Activated CD4-positive, CD25-positive, alpha-beta regulatory T cell treated with anti-CD3 and anti-CD28 coated beads, Interleukin-2, amount 50 U/mL, for 24 hours (primary cell): ENCODE measurements at regions not wholly inside any gene's neighbourhood (a gene's known extent, or its start where the extent isn't known, plus 50 kb on each side); places are given as distances from the start of the nearest gene placed in this dataset.

Source experiments
- ATAC-seq, 2 donors: fragments of 150-1000 bp; cut with Tn5 transposase; one replicate each; pipeline ENCODE4 v1.10.0; 2021; ENCODE audit warnings: mild to moderate bottlenecking in 1 of 2, moderate library complexity in 1 of 2

DNA sequence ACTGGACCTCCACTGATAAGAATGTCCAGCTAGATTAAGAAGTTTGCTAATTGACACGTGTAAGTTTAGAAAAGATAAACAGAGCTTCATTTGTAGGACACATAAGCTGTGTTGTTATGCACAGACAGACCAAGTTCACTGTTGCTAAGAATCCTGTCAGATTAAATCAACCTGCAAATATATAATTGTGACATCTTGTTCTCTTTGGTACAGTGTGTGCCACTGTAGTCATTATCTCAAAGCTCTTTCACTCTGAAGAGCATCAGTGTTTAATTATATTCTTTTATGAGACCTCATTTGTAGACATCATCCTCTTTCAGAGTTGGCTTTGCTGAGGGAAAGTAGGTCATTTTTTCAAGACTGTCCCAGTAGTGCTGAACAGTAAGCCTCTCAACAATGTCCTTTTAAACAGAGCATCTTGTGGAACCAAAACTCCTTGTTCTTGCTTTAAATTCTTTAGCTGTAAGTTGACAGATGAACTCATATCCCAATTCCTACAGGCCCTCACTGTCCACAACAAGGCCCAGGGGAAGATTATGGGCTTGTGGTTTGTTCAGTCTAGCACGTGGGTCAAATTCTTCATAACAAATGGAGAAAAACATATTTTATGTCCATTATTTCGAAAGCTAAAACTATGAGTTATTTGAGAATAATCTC, 252.4 kb downstream of the HDGFL1 start:
- no peak for ATAC-seq

DNA sequence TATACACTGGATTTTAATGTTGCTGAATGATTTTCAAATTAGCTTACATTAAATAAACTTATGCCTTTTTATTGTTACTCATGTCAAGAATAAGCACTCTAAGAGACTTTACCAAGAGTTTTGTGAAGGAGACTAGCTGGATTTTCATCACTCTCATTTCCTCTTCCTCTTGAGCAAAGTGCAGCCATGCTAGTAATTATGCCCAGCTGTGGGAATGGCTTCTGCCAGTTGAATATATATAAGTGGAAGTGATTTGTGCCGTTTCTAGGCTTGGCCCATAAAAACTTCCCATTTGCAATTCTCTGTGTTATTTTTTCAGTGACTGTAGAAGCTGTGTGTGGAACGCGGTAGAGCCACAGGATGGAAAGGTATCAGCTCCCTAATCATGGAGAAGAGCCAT, 255.8 kb downstream of the HDGFL1 start:
- no peak for ATAC-seq

DNA sequence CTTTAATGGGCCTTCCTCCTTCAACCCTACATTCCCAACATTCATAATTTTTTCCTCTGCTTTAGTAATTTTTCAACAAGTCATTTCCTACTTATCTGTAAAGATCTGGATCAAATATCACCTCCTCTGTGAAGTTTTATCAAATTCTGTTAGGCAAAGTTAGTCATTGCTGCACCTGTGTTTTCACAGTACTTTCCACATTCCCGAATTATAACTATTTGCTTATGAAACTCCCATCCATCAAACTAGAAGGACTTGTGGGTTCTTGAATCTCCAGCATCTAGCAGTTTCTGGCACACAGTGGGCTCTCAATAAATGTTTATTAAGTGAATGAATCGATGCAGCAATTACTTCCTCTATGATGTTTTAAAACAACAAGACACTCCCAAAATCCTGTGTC, 257.6 kb downstream of the HDGFL1 start:
- no peak for ATAC-seq

DNA sequence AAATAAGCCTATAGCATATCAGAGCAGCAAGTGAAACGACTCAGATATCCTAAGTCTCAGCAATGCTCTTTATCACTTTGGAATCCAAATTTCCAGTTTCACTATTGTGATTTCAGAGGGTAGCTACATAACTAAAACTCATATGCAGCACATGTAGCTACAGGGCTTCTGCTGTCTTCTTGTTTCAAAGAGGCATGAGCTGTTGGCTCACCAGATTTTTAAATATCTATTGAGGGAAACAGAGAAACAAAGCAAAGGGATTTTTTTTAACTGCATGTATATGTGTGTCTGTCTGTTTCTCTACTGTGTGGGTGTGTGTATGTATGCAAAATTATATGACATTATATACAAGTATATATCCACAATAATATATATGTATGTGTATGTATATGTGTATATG, 258.4 kb downstream of the HDGFL1 start:
- no peak for ATAC-seq

DNA sequence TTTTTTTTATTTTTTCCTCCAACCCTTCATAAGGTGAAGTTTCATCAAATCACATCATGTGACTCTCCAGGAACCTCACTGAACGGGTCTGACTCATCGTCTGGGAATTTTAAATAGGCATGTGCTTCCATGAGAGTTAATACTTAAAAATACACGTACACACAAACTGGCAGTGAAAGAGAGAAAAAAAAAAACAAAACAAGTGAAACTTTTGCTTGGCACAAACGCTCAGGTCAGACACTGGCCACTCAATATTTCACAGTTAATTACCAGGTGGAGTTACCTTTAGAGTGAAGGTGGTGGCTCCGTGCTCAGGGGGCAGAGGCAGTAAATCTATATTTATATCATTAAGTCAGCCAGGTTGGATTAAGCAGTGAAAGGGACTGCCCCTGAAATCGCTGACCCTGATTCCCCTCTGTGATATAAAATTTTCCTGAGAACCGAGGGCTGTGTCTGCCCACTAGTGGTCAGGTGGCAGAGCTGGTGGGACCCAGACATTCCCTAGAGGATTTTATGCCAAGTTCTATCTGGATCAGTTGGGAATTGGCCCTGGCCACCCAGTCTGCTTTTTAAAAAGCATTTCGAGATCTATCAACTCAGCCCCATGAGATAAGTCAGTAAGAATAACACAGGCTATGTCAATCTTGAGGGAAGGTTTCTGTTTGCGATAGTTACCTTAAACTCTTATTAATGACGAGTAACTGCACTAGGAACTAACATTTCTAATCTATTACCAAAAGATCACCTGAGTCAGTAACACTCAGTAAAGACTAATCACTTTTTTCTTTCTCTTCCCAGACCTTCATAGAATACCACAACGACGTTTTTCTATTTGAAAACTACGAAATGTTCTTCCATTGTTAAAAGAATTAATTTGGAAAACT, 259.1 kb downstream of the HDGFL1 start:
- no peak for ATAC-seq

DNA sequence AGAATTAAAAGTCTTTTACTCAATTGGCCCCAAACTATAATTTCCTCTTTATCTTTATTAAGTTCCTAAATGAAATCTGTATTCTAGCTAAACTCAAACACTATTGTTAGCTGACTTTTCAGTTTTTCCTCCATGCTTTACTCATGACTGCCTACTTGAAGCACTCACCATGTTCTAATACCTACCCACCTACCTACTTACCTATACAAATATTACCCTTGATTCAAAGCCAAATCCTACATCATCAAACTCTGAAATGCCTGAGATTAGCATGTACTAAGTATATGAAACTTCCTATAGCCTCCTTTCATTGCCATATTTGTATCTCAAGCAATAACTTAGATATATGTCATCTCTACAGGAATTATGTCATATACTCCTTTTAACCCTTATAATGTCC, 259.7 kb downstream of the HDGFL1 start:
- ATAC-seq, result no peak

DNA sequence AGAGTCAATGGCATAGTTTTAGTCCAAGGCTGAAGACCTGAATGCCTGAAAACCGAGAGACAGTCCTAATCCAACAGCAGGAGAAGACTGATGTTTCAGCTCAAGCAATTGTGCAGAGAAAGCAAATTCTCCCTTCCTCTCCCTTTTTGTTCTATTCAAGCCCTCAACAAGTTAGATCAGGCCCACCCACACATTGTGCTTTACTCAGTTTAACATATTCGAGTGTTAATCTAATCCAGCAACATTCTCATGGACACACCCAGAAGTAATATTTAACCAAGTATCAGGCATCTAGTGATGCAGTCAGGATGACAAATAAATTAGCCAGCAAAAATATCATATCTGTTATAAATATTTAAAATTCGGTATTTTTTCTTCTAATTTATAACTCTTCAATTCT, 261.1 kb downstream of the HDGFL1 start:
- no peak for ATAC-seq

DNA sequence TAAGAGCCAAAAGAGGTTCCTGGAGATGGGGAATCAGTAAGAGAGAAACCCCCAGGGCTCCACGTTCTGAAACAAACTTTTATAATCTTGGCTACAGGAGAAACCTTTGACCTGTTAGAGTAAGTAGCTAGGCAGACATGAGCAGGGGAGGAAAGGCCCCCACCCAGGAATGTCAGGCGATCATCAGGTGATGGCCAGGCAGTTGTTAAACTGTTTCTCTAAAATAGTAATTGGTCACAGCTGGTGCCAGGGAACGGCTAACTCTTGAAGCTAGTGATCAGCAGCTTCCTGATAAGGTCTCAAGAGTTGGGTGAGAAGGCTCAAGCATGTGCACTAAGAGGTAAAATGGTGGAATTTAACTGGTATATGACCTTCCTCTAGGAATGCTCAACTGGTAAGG, 263.8 kb downstream of the HDGFL1 start:
- ATAC-seq, result no peak

DNA sequence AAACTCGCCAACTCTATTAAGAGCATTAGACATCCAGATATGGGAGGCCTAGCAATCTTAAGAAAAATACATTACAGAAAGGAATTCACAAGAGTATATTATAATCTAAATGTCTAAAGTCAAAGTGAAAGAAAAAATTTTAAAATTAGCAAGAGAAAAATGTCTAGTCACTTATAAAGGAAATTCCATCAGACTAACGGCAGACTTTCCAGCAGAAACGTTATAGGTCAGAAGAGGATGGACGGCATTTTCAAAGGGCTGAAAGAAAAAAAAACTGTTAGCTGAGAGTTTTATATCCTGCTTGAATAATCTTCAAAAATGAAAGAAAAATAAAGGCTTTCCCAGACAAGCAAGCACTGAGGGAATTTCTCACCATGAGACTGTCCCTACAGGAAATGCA, 269.0 kb downstream of the HDGFL1 start:
- no peak for ATAC-seq

DNA sequence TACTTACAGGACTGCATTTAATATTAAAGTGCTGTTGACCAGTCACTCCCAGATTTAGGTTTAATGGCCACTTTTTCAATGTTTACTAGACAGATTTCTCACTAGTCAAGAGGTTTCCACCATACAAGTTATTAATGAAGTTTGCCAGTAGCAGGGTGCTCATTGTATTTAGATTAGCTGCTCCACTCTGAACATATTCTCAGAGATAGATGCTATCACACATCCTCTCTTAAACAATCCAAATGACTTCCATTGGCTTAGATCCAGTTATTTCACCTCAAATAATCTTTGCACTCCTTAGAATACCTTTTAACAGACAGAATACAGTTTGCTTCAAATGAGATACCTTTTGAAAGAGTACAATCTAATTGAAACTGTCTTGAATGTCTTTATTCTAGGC, 276.1 kb downstream of the HDGFL1 start:
- ATAC-seq, result no peak

DNA sequence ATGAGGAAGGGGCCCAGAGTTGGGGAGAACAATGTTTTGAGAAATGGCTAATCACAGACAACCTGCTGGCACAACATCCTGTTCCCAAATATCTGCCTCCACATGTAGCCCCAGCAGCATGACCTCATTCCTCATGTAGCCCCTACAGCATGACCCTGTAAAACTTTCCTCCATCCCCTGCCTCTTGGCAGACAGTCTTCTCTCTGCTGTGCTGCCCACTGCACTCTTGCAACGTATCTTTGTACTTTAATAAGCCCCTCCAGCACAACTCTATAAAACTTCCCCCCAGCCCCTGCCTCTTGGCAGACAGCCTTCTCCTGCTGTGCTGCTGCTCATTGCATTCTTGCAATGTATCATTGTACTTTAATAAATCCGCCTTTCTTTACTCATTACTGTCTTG, 278.8 kb downstream of the HDGFL1 start:
- ATAC-seq, result no peak

DNA sequence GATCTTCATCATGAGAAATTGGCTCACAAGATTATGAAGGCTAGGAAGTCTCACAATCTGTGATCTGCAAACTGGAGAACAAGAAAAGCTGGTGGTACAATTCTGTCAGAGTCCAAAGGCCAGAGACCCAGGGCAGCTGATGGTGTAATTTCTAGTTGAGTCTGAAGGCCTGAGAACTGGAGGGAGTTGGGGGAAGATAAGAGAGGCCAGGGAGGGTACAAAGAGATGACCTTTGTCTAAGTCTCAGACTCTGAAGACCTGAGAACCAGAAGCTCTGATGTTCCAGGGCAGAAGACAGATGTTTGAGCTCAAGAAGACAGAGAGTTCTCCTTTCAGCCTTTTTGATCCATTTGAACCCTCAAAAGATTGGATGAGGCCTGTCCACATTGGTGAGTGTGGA, 280.6 kb downstream of the HDGFL1 start:
- no peak for ATAC-seq

DNA sequence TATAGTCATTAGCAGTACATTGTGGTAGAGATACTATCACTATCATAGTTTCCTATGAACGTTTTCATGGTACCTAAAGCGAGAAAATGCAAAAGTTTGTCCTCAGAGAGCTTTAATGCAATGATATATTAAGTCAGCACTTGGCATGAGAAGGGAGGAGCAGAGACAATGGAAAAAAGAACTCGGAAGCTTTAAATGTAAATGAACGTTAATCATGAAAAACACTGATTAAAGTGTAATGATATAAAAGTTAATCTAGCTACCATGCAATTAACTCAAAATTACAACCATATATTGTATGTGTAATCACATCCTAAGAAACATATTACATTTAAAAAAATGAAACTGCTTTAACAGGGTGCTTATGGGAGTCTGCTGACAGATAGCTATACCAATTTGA, 282.7 kb downstream of the HDGFL1 start:
- ATAC-seq, result no peak

DNA sequence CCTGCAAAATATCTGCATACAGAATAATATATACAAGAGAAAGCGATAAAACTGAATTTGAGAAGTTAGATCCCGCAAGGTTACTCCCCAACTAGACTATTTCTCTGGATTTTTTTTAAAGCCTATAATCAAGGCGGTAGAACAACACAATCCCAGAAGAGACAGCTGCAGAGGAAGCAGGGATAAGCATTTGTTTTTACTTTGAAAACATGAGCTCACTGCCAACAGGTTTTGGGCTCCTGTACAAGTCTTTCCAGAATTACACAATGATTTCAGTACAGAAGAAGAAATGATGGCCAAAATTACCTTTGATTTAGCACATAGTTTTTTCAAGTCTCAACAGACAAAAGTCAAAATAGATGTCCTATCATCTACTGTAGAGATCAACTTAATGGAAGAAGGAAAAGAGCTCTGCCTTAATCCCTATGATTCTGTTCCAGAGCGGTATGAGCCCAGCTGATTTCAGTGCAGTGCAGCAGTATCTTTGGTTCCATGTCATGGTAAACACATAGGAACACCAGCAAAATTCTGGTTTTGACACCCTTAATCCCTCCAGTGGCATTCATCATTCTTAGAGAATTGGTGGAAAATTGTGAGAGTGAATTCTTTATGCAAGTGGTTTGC, 304.3 kb downstream of the HDGFL1 start:
- no peak for ATAC-seq

DNA sequence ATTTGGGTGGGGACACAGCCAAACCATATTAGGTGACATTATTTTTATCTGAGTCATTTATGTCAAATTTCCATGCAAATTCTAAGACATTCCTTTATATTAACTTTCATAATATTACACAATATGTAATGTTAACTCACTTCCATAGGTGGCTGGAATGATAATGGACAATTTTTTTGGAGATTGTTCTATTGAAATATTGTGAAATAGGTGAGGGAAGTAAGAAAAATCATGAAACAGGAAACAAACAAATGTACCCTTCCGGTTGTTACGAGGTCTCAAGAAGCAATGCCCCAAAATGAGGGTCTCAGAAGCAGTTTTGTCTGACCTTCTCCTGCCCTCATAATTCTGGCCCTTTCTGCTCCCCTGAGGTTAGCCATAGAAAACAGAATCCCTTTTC, 306.5 kb downstream of the HDGFL1 start:
- ATAC-seq, result no peak

DNA sequence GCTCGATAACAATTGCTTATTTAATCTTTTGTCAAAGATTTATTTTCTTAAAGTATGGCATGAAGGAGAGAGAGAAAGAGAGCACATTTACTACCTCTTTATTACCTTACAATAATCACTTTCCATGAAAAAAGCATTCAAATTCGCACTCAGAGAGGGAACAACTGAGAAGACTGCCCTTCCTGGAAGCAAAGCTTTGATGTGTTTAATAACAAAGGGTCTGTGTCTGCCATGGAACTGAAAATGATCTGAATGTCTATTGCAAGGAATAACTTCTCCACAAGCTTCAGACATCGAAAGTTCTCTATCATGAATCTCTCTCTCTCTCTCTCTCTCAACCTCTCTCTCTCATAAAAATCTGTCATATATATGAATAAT, 308.9 kb downstream of the HDGFL1 start:
- no peak for ATAC-seq

DNA sequence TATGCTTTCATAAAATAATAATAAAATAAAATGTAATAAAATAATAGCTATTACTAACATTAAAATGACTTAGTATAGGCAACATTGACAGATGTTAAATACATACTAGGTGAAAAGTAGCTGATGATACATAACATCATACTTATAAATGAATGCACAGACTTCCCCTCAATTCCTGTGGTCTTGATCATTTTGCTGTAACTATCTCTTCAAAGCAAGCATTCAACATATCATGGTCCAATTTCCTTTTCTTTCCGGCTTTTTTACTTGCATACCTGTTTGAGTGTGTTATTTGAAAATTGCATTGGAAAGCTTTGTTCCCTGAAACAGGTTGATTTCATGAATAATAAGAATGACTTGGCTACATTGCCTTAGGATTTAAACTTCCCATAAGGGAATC, 309.3 kb downstream of the HDGFL1 start:
- ATAC-seq, result no peak

DNA sequence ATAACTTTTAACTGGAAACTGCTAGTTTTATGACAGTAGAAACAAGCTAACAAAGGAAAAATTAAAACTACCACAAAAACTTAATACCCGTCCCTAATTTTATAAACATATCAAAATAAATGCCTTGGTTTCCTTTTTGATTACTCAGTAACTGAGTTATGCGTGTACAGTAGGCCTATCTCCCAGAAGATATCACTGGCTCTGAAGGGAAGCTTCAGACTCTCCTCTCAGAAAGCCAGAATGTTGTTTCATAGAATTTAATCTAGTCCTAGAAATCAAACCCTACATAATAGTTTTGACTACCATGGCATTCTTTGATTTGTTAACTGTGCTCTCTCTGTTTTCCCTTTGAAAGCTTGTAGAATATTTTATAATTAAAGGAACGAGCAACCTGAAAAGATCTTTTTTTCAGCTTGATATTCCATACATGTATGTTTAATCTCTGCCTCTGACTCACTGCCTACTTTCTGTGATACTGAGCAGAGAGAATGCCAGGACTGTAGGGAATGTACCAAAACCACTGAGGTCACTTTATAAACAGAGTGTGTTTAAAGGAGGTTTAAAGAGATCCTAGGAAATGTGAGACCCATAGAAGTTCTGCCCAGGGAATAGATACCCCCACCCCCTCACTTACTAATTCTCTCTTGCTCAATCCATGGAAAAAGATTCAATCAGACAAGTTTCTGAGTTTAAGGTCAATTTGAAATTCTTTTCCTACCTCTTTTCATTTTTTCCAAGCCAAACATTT, 311.5 kb downstream of the HDGFL1 start:
- ATAC-seq, result no peak

DNA sequence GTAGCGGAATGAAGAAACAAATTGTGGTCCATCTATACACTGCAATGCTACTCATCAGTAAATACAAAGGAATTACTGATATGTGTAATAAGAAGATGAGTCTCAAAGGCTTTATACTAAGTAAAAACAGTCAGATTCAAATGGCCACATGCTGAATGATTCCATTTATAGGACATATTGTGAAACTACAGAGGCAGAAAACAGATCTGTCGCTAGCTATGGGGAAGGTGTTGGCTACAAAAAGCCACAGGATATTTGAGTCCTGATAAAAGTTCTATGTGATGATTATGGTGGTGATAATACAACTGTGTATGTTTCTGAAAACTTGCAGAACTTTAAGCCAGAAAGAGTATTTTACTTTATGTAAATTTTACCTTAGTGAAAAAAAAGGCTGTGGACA, 313.2 kb downstream of the HDGFL1 start:
- ATAC-seq, result no peak

DNA sequence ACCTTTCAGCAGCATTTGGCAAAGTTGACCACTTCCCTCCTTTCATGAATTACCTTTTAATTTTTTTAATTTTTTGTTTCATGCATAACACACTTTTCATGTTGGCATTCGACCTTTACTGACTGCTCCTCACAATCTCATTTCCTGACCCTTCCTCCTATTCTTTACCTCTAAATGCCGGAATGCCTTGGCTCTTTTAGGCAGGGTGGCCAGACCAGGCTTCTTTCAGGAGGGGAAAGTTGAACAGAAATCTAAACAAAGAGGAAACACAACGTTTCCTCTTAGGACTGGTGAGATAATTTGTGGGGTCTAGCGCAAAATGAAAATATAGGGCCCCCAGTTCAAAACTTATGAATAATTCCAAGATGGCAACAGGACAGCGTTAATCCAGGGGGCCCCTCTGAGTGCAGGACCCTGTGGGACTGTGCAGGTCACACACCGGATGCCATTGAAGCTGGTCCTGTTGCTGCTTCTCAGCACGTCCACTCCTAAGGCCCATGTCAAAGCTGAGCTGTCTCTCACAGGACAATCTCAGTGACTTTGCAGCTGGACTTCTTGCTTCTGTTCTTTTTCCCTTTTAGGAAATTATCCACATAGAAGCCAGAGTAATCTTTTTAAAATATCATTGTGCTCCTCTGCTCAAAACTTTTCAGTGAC, 313.8 kb downstream of the HDGFL1 start:
- no peak for ATAC-seq

DNA sequence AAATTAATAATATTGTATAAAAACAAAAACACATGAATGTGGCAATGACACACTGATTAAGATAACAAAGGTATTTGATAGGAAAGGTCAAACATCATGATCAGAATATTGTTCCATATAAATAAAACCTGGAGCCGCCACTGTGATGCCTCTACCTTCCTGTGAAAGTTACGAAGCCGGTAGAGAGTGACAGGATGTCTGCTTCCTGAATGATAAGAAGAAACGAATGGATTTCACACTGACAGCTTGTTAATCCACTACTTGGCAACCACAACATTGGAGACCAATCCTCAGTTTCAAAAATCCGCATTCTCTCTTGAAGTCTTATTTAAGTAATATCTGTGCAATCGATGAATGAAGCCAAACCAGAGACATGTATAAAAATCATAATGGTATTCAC, 315.1 kb downstream of the HDGFL1 start:
- ATAC-seq, result no peak

DNA sequence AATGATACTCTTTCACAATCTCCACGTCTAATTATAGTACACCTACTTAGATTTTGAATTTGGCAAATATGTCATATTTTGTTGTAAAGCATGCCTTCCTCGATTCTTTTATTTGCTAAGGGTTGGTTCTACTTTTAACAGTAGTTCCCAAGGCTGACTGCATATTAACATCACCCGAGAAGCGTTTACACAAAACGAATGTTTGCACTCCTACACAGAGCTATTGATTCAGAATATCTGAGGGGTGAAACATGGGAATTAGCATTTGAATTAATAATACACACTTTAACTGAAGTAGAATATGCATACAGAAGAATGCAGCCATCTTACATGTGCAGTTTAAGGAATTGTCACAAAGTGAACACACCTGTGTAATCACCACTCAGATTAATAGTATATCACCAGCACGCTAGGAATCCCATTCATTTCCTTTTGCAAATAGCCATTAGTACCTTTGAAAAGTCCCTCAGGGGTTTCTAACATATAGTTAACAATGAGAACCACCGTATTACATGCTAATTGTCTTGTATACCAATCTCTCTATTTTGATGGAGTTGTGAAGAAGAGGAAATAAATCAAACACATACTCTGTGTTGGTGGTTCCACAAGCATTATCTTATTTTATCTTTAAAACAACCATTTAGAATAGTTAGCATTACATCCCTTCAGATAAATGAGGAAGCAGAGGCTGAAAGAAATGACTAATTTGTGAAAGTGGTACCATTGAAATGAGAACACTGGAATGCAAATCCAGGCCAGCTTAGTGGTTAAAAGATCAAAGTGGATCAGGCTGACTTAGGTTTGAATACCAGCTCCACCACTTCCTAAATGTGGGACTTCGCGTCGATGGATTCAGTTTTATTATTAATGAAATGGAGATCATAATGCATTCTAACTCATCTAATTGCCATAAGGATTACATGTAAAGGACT, 317.6 kb downstream of the HDGFL1 start:
- ATAC-seq, result no peak
